ENCODE measurements at regions not wholly inside any gene's neighbourhood (a gene's known extent, or its start where the extent isn't known, plus 50 kb on each side); places are given as distances from the start of the nearest gene placed in this dataset.

DNA sequence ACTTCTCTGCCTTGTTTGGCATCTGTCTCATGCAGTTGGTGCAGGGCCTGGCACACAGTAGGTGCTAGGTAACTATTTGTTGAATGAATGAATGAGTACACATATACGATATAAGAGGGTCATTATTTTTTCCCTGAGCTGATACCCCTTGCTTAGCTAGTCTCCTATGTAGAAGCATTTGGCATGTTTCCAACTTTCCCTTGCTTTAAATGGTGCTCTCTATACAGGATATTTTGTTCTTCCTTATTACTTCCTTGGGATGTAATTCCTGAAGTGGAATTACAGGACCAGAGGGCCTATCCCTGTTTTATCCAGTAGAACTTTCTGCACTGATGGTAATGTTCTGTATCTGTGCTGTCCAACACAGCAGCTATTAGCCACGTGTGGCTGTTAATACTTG lies 250.1 kb upstream of the PWP1 start:
- TF ChIP-seq, protein P1, sequence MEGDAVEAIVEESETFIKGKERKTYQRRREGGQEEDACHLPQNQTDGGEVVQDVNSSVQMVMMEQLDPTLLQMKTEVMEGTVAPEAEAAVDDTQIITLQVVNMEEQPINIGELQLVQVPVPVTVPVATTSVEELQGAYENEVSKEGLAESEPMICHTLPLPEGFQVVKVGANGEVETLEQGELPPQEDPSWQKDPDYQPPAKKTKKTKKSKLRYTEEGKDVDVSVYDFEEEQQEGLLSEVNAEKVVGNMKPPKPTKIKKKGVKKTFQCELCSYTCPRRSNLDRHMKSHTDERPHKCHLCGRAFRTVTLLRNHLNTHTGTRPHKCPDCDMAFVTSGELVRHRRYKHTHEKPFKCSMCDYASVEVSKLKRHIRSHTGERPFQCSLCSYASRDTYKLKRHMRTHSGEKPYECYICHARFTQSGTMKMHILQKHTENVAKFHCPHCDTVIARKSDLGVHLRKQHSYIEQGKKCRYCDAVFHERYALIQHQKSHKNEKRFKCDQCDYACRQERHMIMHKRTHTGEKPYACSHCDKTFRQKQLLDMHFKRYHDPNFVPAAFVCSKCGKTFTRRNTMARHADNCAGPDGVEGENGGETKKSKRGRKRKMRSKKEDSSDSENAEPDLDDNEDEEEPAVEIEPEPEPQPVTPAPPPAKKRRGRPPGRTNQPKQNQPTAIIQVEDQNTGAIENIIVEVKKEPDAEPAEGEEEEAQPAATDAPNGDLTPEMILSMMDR (conservative IDR thresholded peaks at IDR 0.05) = no peak
- no peak for TF ChIP-seq ZFX (IDR thresholded peaks at IDR 0.05)
